ENCODE measurements at regions not wholly inside any gene's neighbourhood (a gene's known extent, or its start where the extent isn't known, plus 50 kb on each side); places are given as distances from the start of the nearest gene placed in this dataset.

- no peak for DNase-seq
Measured at GRCh38 chr14:104434214-104435076, 145.1 kb upstream of the C14orf180 start.

GRCh38 chr14:104435147-104436046, 144.2 kb upstream of the C14orf180 start:
- no peak for DNase-seq

- DNase-seq, result no peak
Measured at GRCh38 chr14:104436047-104436591, 143.4 kb upstream of the C14orf180 start.

GRCh38 chr14:104436741-104437701, 142.5 kb upstream of the C14orf180 start:
- DNase-seq, result no peak

- no peak for DNase-seq
Measured at GRCh38 chr14:104437703-104438102, 141.9 kb upstream of the C14orf180 start.

GRCh38 chr14:104438166-104438887, 141.2 kb upstream of the C14orf180 start:
- no peak for DNase-seq

GRCh38 chr14:104439625-104440024, 139.9 kb upstream of the C14orf180 start:
- no peak for DNase-seq

GRCh38 chr14:104440297-104440956, 139.1 kb upstream of the C14orf180 start:
- no peak for DNase-seq

GRCh38 chr14:104441275-104442106, 138.1 kb upstream of the C14orf180 start:
- DNase-seq, result no peak

- DNase-seq, result no peak
Measured at GRCh38 chr14:104442107-104442551, 137.4 kb upstream of the C14orf180 start.

GRCh38 chr14:104442631-104443390, 136.8 kb upstream of the C14orf180 start:
- no peak for DNase-seq

- DNase-seq, result no peak
Measured at GRCh38 chr14:104443391-104444158, 136.0 kb upstream of the C14orf180 start.

- no peak for DNase-seq
Measured at GRCh38 chr14:104444159-104445030, 135.2 kb upstream of the C14orf180 start.

- DNase-seq, result no peak
Measured at GRCh38 chr14:104445086-104445485, 134.5 kb upstream of the C14orf180 start.

GRCh38 chr14:104445832-104446381, 133.7 kb upstream of the C14orf180 start:
- no peak for DNase-seq

- DNase-seq, result no peak
Measured at GRCh38 chr14:104446611-104447010, 133.0 kb upstream of the C14orf180 start.

GRCh38 chr14:104447750-104448149, 131.8 kb upstream of the C14orf180 start:
- DNase-seq, result peak; percentile 8
